ENCODE measurements at regions not wholly inside any gene's neighbourhood (a gene's known extent, or its start where the extent isn't known, plus 50 kb on each side); places are given as distances from the start of the nearest gene placed in this dataset.
A peak's percentile ranks its signal among the peaks of the same experiment; 100 is the strongest.

GRCh38 chr5:38070304-38070950, 187.9 kb upstream of the EGFLAM start:
- DNase-seq, result no peak
- Histone ChIP-seq H3K27ac (no peak overlapping the region), H3K4me1 (peaks cover 10% of the 10 kb centered on the region), H3K36me3 (replicated peaks in 1 of 2; ENCODE audit: insufficient read depth in 1 of 2, low read depth in 2 of 2) (no peaks in the 10 kb centered on the region), H3K27me3 (no peaks in the 10 kb centered on the region), H3K9me3 (no peaks in the 10 kb centered on the region), H3K4me3 (no peak overlapping the region)
- intact Hi-C loops (cut with DNase I), result no loop called here
- 84 to 89% methylated on average over 6 of the region's 6 CpGs for WGBS, 2 donors
- TF ChIP-seq CTCF (IDR thresholded peaks at IDR 0.05) (no peak), POLR2A (IDR thresholded peaks at IDR 0.05) (no peak)
- ATAC-seq, result no peak

- 19 to 33% methylated on average over 3 of the region's 3 CpGs for WGBS, 2 donors
- H3K4me1 ChIP-seq, result peaks cover 10% of the 10 kb centered on the region
- DNase-seq, result peak in 3 of 4 donors; percentile 7 to 22 (median 13)
- ATAC-seq, result no peak
- TF ChIP-seq POLR2A (IDR thresholded peaks at IDR 0.05) (no peak), CTCF (IDR thresholded peaks at IDR 0.05) (peak in 2 of 7 experiments; percentile 17 to 20)
- H3K36me3 ChIP-seq (replicated peaks in 1 of 2; ENCODE audit: insufficient read depth in 1 of 2, low read depth in 2 of 2), result no peaks in the 10 kb centered on the region
- peak overlapping the region in 2 of 4 donors; percentile 26 to 34 for H3K27ac ChIP-seq
- no peaks in the 10 kb centered on the region for H3K27me3 ChIP-seq
- intact Hi-C loops (cut with DNase I), result no loop called here
- H3K9me3 ChIP-seq, result no peaks in the 10 kb centered on the region
- no peak overlapping the region for H3K4me3 ChIP-seq
Observed at GRCh38 chr5:38069360-38069759, 189.0 kb upstream of the EGFLAM start.

- H3K27me3 ChIP-seq, result no peaks in the 10 kb centered on the region
- WGBS, 2 donors, result 58 to 68% methylated on average over 2 of the region's 2 CpGs
- intact Hi-C loops (cut with DNase I), result no loop called here
- no peak overlapping the region for H3K4me3 ChIP-seq
- ATAC-seq (no peak), DNase-seq (no peak)
- H3K36me3 ChIP-seq (replicated peaks in 1 of 2; ENCODE audit: insufficient read depth in 1 of 2, low read depth in 2 of 2), result no peaks in the 10 kb centered on the region
- no peak overlapping the region for H3K27ac ChIP-seq
- TF ChIP-seq POLR2A (IDR thresholded peaks at IDR 0.05), result no peak
- no peak for TF ChIP-seq CTCF (IDR thresholded peaks at IDR 0.05)
- H3K9me3 ChIP-seq, result no peaks in the 10 kb centered on the region
- no peaks in the 10 kb centered on the region for H3K4me1 ChIP-seq
Observed at GRCh38 chr5:38060354-38060753, 198.0 kb upstream of the EGFLAM start.

GRCh38 chr5:38059876-38060275, 198.5 kb upstream of the EGFLAM start:
- Histone ChIP-seq H3K27me3 (no peaks in the 10 kb centered on the region), H3K27ac (no peak overlapping the region), H3K36me3 (replicated peaks in 1 of 2; ENCODE audit: insufficient read depth in 1 of 2, low read depth in 2 of 2) (no peaks in the 10 kb centered on the region), H3K9me3 (no peaks in the 10 kb centered on the region), H3K4me3 (no peak overlapping the region), H3K4me1 (no peaks in the 10 kb centered on the region)
- WGBS, 2 donors, result 73 to 77% methylated on average over 6 of the region's 6 CpGs
- intact Hi-C loops (cut with DNase I), result no loop called here
- TF ChIP-seq POLR2A (IDR thresholded peaks at IDR 0.05) (no peak), CTCF (IDR thresholded peaks at IDR 0.05) (no peak)
- ATAC-seq, result no peak
- DNase-seq, result no peak

Data from body of pancreas (tissue), 4 donors.